GM20000 (cell line): ENCODE measurements at regions not wholly inside any gene's neighbourhood (a gene's known extent, or its start where the extent isn't known, plus 50 kb on each side); places are given as distances from the start of the nearest gene placed in this dataset.

Experiments
- DNase-seq: peaks from one replicate; pipeline ENCODE4 v3.0.0; 2012; ENCODE audit warnings: low spot score
- TF ChIP-seq, protein P1 (sequence below): IDR thresholded peaks from 2 replicates; pipeline ENCODE4 v1.5.1; 2012; ENCODE audit warnings: mild to moderate bottlenecking, control low read depth; ENCODE audit errors: extremely low read depth, missing control alignments

GRCh38 chr19:30115947-30116346, 173.9 kb downstream of the URI1 start:
- TF ChIP-seq, protein P1, sequence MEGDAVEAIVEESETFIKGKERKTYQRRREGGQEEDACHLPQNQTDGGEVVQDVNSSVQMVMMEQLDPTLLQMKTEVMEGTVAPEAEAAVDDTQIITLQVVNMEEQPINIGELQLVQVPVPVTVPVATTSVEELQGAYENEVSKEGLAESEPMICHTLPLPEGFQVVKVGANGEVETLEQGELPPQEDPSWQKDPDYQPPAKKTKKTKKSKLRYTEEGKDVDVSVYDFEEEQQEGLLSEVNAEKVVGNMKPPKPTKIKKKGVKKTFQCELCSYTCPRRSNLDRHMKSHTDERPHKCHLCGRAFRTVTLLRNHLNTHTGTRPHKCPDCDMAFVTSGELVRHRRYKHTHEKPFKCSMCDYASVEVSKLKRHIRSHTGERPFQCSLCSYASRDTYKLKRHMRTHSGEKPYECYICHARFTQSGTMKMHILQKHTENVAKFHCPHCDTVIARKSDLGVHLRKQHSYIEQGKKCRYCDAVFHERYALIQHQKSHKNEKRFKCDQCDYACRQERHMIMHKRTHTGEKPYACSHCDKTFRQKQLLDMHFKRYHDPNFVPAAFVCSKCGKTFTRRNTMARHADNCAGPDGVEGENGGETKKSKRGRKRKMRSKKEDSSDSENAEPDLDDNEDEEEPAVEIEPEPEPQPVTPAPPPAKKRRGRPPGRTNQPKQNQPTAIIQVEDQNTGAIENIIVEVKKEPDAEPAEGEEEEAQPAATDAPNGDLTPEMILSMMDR: no peak

GRCh38 chr19:30116530-30116929, 174.5 kb downstream of the URI1 start:
- TF ChIP-seq, protein P1: no peak

More at GRCh38 chr19:30115947-30116346, 173.9 kb downstream of the URI1 start:
- DNase-seq: no peak

DNA sequence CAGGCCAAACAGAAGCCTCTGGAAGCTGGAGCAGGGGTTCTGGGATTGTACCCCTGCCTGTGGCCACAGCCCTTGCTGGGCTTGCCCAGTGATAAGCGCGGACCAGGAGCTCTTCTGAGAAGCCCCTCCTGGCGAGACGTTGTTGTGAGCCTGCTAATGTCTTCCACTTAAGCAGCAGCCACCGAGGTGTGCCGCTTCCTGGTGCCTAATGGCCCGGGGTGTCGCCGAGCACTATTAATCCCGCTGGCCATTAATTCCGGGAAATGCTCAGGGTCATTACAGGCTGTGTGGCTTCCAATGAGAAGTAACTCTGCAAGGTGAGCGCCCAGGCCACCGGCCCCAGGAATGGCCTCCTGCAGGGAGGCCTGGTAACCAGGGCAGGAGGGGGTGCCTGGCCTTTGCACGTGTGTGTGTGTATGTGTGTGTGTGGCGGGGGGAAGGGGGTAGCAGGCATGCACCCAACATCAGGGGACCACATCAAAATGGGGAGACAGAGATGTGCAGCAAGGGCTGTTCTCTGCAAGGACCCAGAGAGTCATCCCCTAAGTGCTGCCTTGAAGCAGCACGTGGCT, 175.0 kb downstream of the URI1 start:
- no peak for DNase-seq
- TF ChIP-seq, protein P1: no peak

More at GRCh38 chr19:30116530-30116929, 174.5 kb downstream of the URI1 start:
- DNase-seq: no peak

DNA sequence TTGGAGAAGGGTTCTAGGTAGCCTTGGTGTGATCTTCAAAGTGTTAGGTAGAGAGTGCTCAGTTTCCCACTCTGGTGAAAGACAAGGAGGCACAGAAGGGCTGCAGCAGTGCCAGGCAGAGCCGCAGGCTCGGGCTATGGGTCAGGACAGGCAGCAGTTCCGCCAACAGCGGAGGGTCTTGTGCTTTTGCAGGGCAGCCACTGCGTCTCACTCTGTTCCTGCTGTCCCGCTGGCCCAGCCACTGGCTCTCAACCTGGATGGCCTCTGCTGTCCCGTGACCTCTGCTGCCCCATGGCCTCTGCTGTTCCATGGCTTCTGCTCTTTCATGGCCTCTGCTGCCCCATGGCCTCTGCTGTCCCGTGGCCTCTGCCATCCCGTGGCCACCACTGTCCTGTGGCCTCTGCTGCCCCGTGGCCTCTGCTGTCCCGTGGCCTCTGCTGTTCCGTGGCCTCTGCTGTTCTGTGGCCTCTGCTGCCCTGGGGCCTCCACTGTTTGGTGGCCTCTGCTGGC, 175.7 kb downstream of the URI1 start:
- TF ChIP-seq, protein P1: no peak
- DNase-seq: no peak

DNA sequence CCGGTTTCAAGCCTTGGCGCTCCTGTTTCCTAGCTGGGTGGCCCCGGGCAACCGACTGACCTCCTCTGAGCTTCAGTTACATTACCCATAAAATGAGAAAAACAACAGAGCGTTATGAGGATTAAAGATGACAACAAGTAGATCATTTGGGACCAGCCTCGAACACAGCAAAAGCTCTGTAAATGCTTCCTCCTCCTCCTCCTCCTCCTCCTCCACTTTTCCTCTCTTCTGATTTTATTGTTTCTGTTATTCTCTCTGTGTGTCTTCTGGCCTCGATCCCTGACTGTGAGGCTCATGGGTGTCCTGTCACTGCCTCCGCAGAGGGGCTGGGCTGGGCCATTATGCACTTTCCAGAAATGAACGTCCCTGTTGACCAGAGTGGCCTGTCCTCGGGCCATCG, 176.2 kb downstream of the URI1 start:
- TF ChIP-seq, protein P1: no peak
- no peak for DNase-seq

- TF ChIP-seq, protein P1: no peak
Measured at GRCh38 chr19:30118760-30119159, 176.7 kb downstream of the URI1 start.

DNA sequence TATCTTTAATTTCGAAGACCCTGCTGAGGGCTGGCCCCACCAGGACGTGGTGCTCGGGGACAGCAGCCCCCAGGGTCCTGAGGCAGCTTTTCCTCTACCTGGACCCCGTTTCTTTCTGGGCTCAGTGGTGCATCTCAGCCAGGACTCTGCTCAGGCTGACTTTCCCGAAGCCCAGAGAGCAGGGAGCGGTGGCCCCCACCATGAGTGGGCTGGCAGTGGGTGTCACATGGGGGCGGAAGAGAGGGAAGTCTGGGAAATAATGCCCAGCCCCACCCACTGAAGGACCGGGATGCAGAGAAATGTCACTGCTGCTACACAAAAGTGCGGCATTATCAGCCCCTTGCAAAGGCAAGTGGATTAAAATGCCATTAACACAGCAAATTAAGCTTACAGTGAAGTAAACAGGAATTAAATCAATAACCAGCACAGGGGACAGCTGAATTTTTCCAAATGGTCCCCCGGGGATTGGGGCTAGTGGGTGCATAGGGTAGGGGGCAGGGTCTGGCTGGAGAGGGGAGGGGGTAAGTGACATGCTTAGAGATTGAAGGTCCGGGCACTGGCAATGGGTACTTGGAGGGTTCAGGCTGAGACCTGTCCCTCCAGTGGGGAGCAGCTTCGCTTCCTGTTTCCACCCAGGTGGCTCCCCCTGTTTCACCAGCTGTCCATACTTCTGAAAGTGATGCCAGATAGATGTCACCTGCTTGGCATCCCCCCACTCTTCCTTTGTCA, 177.3 kb downstream of the URI1 start:
- TF ChIP-seq, protein P1: no peak
- DNase-seq: no peak

More at GRCh38 chr19:30118760-30119159, 176.7 kb downstream of the URI1 start:
- no peak for DNase-seq
